Epithelial cell of esophagus (primary cell): ENCODE measurements at regions not wholly inside any gene's neighbourhood (a gene's known extent, or its start where the extent isn't known, plus 50 kb on each side); places are given as distances from the start of the nearest gene placed in this dataset.

ENCODE experiments used
- DNase-seq: peaks from one replicate; pipeline ENCODE4 v3.0.0; 2010; ENCODE audit warnings: low read depth
- H3K4me3 ChIP-seq: 2 replicates; pipeline ENCODE4 v1.5.1; 2011; ENCODE audit warnings: mild to moderate bottlenecking, low read length, control low read depth
- TF ChIP-seq, protein P1 (sequence below): IDR thresholded peaks from 2 replicates; pipeline ENCODE4 v1.5.1; 2011; ENCODE audit warnings: low read depth, mild to moderate bottlenecking, low read length, control low read depth, inconsistent platforms; ENCODE audit not compliant: insufficient read depth; ENCODE audit errors: missing control alignments

DNA sequence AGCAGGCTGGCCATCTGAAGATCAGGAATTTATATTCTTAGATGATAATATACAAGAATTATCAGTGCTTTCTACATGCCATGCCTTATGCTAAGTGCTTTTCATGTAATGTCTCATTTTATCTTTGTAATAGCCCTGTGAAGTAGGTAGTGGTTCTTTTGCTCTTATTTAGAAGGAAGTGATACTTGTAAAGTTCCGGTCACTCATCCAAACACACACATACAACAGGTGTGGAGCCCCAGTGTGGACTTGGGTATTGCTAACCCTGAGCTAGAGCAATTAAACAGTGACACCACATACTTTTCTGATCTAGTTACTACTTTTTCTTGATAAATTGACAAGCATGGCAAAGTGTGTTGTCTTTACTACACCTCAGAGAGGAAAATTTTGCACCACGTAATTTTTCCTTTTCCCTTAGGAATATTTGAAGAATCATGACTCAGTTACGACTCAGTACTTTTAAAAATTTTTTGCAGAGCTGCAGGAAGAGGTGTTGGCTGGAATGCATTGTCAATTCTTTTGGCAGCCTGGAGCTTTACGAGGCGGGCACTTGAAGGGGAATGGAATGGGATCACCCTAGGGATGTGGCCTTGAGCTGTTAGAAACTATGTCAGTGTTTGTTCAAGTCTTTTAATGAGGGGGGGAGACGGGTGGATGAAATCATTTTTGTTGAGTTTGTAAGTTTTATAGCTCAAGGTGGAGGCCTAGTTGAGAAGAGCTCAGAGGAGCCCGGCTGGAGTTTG, 212.5 kb upstream of the CELF2 start:
- H3K4me3 ChIP-seq, result no peak overlapping the region
- TF ChIP-seq, protein P1, sequence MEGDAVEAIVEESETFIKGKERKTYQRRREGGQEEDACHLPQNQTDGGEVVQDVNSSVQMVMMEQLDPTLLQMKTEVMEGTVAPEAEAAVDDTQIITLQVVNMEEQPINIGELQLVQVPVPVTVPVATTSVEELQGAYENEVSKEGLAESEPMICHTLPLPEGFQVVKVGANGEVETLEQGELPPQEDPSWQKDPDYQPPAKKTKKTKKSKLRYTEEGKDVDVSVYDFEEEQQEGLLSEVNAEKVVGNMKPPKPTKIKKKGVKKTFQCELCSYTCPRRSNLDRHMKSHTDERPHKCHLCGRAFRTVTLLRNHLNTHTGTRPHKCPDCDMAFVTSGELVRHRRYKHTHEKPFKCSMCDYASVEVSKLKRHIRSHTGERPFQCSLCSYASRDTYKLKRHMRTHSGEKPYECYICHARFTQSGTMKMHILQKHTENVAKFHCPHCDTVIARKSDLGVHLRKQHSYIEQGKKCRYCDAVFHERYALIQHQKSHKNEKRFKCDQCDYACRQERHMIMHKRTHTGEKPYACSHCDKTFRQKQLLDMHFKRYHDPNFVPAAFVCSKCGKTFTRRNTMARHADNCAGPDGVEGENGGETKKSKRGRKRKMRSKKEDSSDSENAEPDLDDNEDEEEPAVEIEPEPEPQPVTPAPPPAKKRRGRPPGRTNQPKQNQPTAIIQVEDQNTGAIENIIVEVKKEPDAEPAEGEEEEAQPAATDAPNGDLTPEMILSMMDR, result no peak
- peak; percentile 85 for DNase-seq

- TF ChIP-seq, protein P1, result no peak
- no peak overlapping the region for H3K4me3 ChIP-seq
- peak; percentile 56 for DNase-seq
Observed at GRCh38 chr10:10807106-10807505, 210.6 kb upstream of the CELF2 start.

- DNase-seq, result no peak
- TF ChIP-seq, protein P1, result no peak
- H3K4me3 ChIP-seq, result no peak overlapping the region
Observed at GRCh38 chr10:10811562-10811961, 206.1 kb upstream of the CELF2 start.

GRCh38 chr10:10813656-10814055, 204.0 kb upstream of the CELF2 start:
- no peak for DNase-seq
- H3K4me3 ChIP-seq, result no peak overlapping the region
- TF ChIP-seq, protein P1, result no peak

DNA sequence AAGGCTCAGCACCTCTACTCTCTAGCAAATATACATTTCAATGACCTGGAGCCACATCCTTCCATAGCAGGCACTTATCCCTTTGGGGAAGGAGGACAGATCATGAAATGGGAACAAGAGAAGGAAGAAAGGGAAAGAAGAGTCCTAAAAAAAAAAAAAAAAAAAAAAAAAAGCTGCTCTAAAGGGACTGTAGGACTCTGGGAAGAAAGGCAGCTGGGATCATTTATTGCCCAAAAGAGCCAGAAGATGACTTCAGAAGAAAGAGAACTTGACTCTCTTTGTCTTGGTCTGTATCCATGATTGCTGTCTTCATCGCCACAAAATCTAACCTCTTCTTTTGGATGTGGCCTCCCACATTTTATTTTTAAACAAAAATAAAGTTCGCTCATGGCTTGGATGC, 203.6 kb upstream of the CELF2 start:
- H3K4me3 ChIP-seq, result no peak overlapping the region
- no peak for DNase-seq
- TF ChIP-seq, protein P1, result no peak

DNA sequence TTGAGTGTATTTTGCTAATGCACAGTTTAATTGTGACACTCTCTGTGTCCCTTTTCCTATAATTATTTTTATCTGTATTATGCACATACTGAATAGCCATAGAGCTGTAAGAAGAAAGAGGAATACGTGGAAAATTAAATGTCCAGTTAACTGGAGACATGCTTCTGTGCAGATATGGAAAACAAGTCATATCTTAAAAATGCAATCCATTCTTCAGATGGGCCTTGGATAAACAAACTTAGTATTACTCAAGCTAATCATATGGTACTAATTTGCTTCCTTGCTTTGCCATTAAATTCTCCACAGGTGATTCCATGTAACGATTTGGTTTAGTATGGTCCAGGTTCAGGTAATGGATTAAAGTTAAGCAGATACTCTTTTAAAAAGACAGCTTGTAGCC, 201.2 kb upstream of the CELF2 start:
- TF ChIP-seq, protein P1, result no peak
- H3K4me3 ChIP-seq, result no peak overlapping the region
- DNase-seq, result peak; percentile 41

GRCh38 chr10:10817609-10818008, 200.1 kb upstream of the CELF2 start:
- no peak overlapping the region for H3K4me3 ChIP-seq
- TF ChIP-seq, protein P1, result no peak
- no peak for DNase-seq
